Gastroesophageal sphincter (tissue), 4 donors: ENCODE measurements at regions not wholly inside any gene's neighbourhood (a gene's known extent, or its start where the extent isn't known, plus 50 kb on each side); places are given as distances from the start of the nearest gene placed in this dataset.
A peak's percentile ranks its signal among the peaks of the same experiment; 100 is the strongest.

Experiments used
- ATAC-seq: fragments of 150-250 bp; one replicate; pipeline ENCODE4 v1.9.1; 2016; ENCODE audit warnings: mild to moderate bottlenecking, moderate library complexity
- H3K27ac ChIP-seq, 4 donors: fragments of 200-600 bp; sonication (generic) in 3 of 4; 1 replicate in 3 of 4; 2 replicates in 1 of 4; pipeline ENCODE4 v1.5.1; 2016 to 2019
- H3K27me3 ChIP-seq: fragments of 200-600 bp; sonication (generic); one replicate; pipeline ENCODE4 v1.5.1; 2019
- H3K36me3 ChIP-seq, 2 donors: fragments of 200-600 bp; sonication (generic); one replicate each; pipeline ENCODE4 v1.5.1; 2019; ENCODE audit warnings: control low read depth in 1 of 2
- H3K4me1 ChIP-seq, 3 donors: fragments of 200-600 bp; sonication (generic); 1 replicate in 2 of 3; 2 replicates in 1 of 3; pipeline ENCODE4 v1.5.1; 2016 to 2019; ENCODE audit warnings: control low read depth in 2 of 3
- H3K4me3 ChIP-seq, 2 donors: fragments of 200-600 bp; sonication (generic); one replicate each; pipeline ENCODE4 v1.5.1; 2019; ENCODE audit warnings: mild to moderate bottlenecking in 1 of 2, moderate library complexity in 1 of 2
- H3K9me3 ChIP-seq, 3 donors: fragments of 200-600 bp; sonication (generic); one replicate each; pipeline ENCODE4 v1.5.1; 2017 to 2019; ENCODE audit warnings: control low read depth in 2 of 3
- EP300 ChIP-seq: sonication (generic); formaldehyde crosslinking; IDR thresholded peaks from one replicate; pipeline ENCODE4 v1.6.1; 2017; ENCODE audit warnings: antibody characterized with exemption, mild to moderate bottlenecking
- POLR2A ChIP-seq, 2 donors: fragments of 450-650 bp; IDR thresholded peaks; one replicate each; pipeline ENCODE4 v1.6.1; 2017; ENCODE audit warnings: antibody characterized with exemption in 2 of 2, mild to moderate bottlenecking in 2 of 2, moderate library complexity in 1 of 2
- POLR2AphosphoS5 ChIP-seq: sonication (generic); formaldehyde crosslinking; IDR thresholded peaks from one replicate; pipeline ENCODE4 v1.6.1; 2017; ENCODE audit warnings: antibody characterized with exemption
- WGBS, 2 donors: methylation state at CpG; one replicate each; pipeline ENCODE4 v1.1.5; 2018; ENCODE audit warnings: low coverage in 1 of 2; 5-methylcytosine and 5-hydroxymethylcytosine counted together
- TF ChIP-seq, protein P1 (sequence below), 4 experiments: fragments of 200-600 bp in 2 of 4; fragments of 450-650 bp in 2 of 4; sonication (generic) in 1 of 4; IDR thresholded peaks; one replicate each; pipeline ENCODE4 v1.5.1; 2017 to 2019; ENCODE audit warnings: antibody characterized with exemption in 4 of 4, mild to moderate bottlenecking in 2 of 4, moderate library complexity in 2 of 4

GRCh38 chrX:120021927-120022326 is 55.6 kb downstream of the RHOXF2B start:
- Histone ChIP-seq H3K4me3 (no peak overlapping the region), H3K27me3 (peaks cover 17% of the 10 kb centered on the region), H3K4me1 (no peaks in the 10 kb centered on the region), H3K9me3 (no peaks in the 10 kb centered on the region), H3K27ac (no peak overlapping the region), H3K36me3 (no peaks in the 10 kb centered on the region)
- ATAC-seq: no peak
- WGBS, 2 donors: 0 to 46% methylated on average over 1 to 2 of the region's 3 CpGs
- no peak for TF ChIP-seq EP300
- no peak for TF ChIP-seq POLR2AphosphoS5
- TF ChIP-seq POLR2A (IDR thresholded peaks at IDR 0.05): no peak
- TF ChIP-seq, protein P1, sequence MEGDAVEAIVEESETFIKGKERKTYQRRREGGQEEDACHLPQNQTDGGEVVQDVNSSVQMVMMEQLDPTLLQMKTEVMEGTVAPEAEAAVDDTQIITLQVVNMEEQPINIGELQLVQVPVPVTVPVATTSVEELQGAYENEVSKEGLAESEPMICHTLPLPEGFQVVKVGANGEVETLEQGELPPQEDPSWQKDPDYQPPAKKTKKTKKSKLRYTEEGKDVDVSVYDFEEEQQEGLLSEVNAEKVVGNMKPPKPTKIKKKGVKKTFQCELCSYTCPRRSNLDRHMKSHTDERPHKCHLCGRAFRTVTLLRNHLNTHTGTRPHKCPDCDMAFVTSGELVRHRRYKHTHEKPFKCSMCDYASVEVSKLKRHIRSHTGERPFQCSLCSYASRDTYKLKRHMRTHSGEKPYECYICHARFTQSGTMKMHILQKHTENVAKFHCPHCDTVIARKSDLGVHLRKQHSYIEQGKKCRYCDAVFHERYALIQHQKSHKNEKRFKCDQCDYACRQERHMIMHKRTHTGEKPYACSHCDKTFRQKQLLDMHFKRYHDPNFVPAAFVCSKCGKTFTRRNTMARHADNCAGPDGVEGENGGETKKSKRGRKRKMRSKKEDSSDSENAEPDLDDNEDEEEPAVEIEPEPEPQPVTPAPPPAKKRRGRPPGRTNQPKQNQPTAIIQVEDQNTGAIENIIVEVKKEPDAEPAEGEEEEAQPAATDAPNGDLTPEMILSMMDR (IDR thresholded peaks at IDR 0.05): no peak

DNA sequence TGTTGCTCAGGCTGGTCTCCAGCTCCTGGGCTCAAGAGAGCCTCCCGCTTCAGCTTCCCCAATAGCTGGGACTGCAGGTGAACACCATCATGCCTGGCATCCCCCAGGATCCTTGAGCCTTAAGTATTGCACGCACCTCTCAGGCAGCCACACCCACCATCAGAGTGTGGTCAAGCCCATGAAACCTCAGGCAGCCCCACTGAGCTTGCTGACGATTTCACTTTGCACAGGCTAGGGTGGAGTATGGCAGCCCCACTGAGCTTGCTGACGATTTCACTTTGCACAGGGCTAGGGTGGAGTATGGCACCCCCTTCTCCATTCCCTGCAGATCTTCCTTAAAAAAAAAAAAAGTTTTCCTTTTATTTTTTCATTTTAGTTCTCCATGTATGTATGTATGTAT is 57.2 kb downstream of the RHOXF2B start:
- WGBS, 2 donors: 63 to 83% methylated on average over 2 of the region's 4 CpGs
- H3K4me1 ChIP-seq: peaks cover 0 to 8% (median 0%) of the 10 kb centered on the region in 3 donors
- H3K27me3 ChIP-seq: peaks cover 33% of the 10 kb centered on the region
- TF ChIP-seq POLR2AphosphoS5: no peak
- TF ChIP-seq EP300: no peak
- TF ChIP-seq, protein P1 (IDR thresholded peaks at IDR 0.05): no peak
- no peaks in the 10 kb centered on the region for H3K9me3 ChIP-seq
- no peak overlapping the region for H3K27ac ChIP-seq
- no peaks in the 10 kb centered on the region for H3K36me3 ChIP-seq
- no peak for ATAC-seq
- H3K4me3 ChIP-seq: no peak overlapping the region

DNA sequence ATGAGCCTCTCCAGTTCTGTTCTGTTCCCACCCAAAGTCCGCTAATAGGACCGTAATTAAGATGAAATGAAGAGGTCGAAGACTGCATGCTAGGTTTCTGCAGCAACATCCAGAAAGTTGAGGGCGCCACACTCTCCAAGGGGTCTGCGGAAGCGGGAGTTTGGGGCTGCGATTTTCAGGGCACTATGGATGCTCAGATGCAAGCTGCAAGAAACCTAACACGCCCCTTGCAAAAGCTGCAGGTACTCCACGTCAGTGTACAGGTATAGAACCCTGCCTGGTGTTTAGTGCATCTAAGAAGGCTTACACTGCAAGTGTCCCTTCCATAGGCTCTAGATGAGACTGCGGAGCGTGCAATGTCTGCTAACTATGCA is 61.4 kb downstream of the RHOXF2B start:
- no peak for TF ChIP-seq POLR2AphosphoS5
- TF ChIP-seq, protein P1 (IDR thresholded peaks at IDR 0.05): no peak
- TF ChIP-seq POLR2A (IDR thresholded peaks at IDR 0.05): no peak
- TF ChIP-seq EP300: no peak
- H3K4me3 ChIP-seq: peak overlapping the region in 1 of 2 donors; percentile 35
- 0 to 40% methylated on average over 2 to 7 of the region's 11 CpGs for WGBS, 2 donors
- H3K9me3 ChIP-seq: no peaks in the 10 kb centered on the region
- no peak for ATAC-seq
- H3K27ac ChIP-seq: no peak overlapping the region
- no peaks in the 10 kb centered on the region for H3K36me3 ChIP-seq
- peaks cover 47% of the 10 kb centered on the region for H3K27me3 ChIP-seq
- H3K4me1 ChIP-seq: peaks cover 0 to 15% (median 0%) of the 10 kb centered on the region in 3 donors

GRCh38 chrX:120015145-120016067 is 62.1 kb downstream of the RHOXF2B start:
- Histone ChIP-seq H3K36me3 (no peaks in the 10 kb centered on the region), H3K4me1 (peaks cover 0 to 15% (median 0%) of the 10 kb centered on the region in 3 donors), H3K27ac (no peak overlapping the region), H3K27me3 (peaks cover 47% of the 10 kb centered on the region), H3K4me3 (peak overlapping the region in 1 of 2 donors; percentile 35), H3K9me3 (no peaks in the 10 kb centered on the region)
- 3 to 20% methylated on average over 3 to 14 of the region's 58 CpGs for WGBS, 2 donors
- TF ChIP-seq, protein P1 (IDR thresholded peaks at IDR 0.05): no peak
- TF ChIP-seq POLR2A (IDR thresholded peaks at IDR 0.05) (no peak), EP300 (no peak), POLR2AphosphoS5 (no peak)
- peak; percentile 31 for ATAC-seq
